ENCODE measurements at regions not wholly inside any gene's neighbourhood (a gene's known extent, or its start where the extent isn't known, plus 50 kb on each side); places are given as distances from the start of the nearest gene placed in this dataset.

GRCh38 chr13:22700246-22700887 lies 480.4 kb upstream of the SGCG start:
- peak in 1 of 2 experiments; percentile 79 for DNase-seq

GRCh38 chr13:22703601-22704209 lies 477.1 kb upstream of the SGCG start:
- DNase-seq = no peak

- no peak for DNase-seq
These were observed 472.8 kb upstream of the SGCG start for GRCh38 chr13:22707946-22708345.

- no peak for DNase-seq
These were observed 463.7 kb upstream of the SGCG start for GRCh38 chr13:22717036-22717435.

- peak in 1 of 2 experiments; percentile 26 for DNase-seq
These were observed 454.1 kb upstream of the SGCG start for GRCh38 chr13:22726726-22727125.

GRCh38 chr13:22735011-22735995 lies 445.5 kb upstream of the SGCG start:
- DNase-seq = no peak

- no peak for DNase-seq
These were observed 444.6 kb upstream of the SGCG start for GRCh38 chr13:22736084-22736767.

- no peak for DNase-seq
These were observed 444.0 kb upstream of the SGCG start for GRCh38 chr13:22736768-22737092.

- no peak for DNase-seq
These were observed 442.4 kb upstream of the SGCG start for GRCh38 chr13:22738357-22738756.

GRCh38 chr13:22740264-22740663 lies 440.5 kb upstream of the SGCG start:
- DNase-seq = peak; percentile 21 to 62

- DNase-seq = peak; percentile 82 to 84
These were observed 435.9 kb upstream of the SGCG start for GRCh38 chr13:22744688-22745452.

GRCh38 chr13:22748866-22749577 lies 431.8 kb upstream of the SGCG start:
- DNase-seq = no peak

- no peak for DNase-seq
These were observed 431.2 kb upstream of the SGCG start for GRCh38 chr13:22749626-22750025.

GRCh38 chr13:22757530-22758120 lies 423.2 kb upstream of the SGCG start:
- DNase-seq = peak in 1 of 2 experiments; percentile 19

- no peak for DNase-seq
These were observed 422.5 kb upstream of the SGCG start for GRCh38 chr13:22758245-22758644.

GRCh38 chr13:22761709-22762108 lies 419.1 kb upstream of the SGCG start:
- DNase-seq = no peak

GRCh38 chr13:22765547-22765946 lies 415.2 kb upstream of the SGCG start:
- no peak for DNase-seq

- no peak for DNase-seq
These were observed 409.9 kb upstream of the SGCG start for GRCh38 chr13:22770891-22771290.

GRCh38 chr13:22773465-22773864 lies 407.3 kb upstream of the SGCG start:
- no peak for DNase-seq

GRCh38 chr13:22776394-22777186 lies 404.2 kb upstream of the SGCG start:
- DNase-seq = no peak

Measured in NCI-H524 (cell line).